IMR-90 (cell line): ENCODE measurements at regions not wholly inside any gene's neighbourhood (a gene's known extent, or its start where the extent isn't known, plus 50 kb on each side); places are given as distances from the start of the nearest gene placed in this dataset.

ENCODE experiments used
- ATAC-seq: fragments of 200-7000 bp; cut with Tn5 transposase; 2 replicates; pipeline ENCODE4 v1.9.1; 2020; ENCODE audit warnings: low read depth, mild to moderate bottlenecking, moderate library complexity
- BruUV-seq: library from RNA; stranded (reverse); fragments of 400-500 nt; replicated peaks from 2 replicates; lab custom pipeline; 2021; lab: Mats Ljungman, UMichigan
- CTCF ChIA-PET: fragments of 300-600 bp; formaldehyde crosslinking; extraction: SDS; loops from one replicate; lab custom pipeline; 2021; ENCODE audit warnings: antibody characterized with exemption; lab: Yijun Ruan, JAX
- POLR2A ChIA-PET: fragments of 300-600 bp; sonication (Branson Sonifier 250); formaldehyde crosslinking; loops from one replicate; lab custom pipeline; 2022; ENCODE audit warnings: antibody characterized with exemption; ENCODE audit not compliant: unreplicated experiment; lab: Charles Lee
- DNase-seq: peaks from one replicate; pipeline ENCODE4 v3.0.0; 2013
- H2AFZ ChIP-seq: replicated peaks from 2 replicates; pipeline ENCODE3; 2013; ENCODE audit warnings: low read length, mild to moderate bottlenecking; ENCODE audit not compliant: poor library complexity
- H2AK5ac ChIP-seq: 2 replicates; pipeline ENCODE4 v1.6.1; 2013; ENCODE audit warnings: low read depth, low read length, inconsistent platforms
- H2AK9ac ChIP-seq: replicated peaks from 2 replicates; pipeline ENCODE3; 2013; ENCODE audit warnings: mild to moderate bottlenecking, low read depth, low read length, moderate library complexity; ENCODE audit not compliant: poor library complexity
- H2BK120ac ChIP-seq: 2 replicates; pipeline ENCODE4 v1.6.1; 2013; ENCODE audit warnings: low read depth, low read length, inconsistent platforms
- H2BK15ac ChIP-seq: 3 replicates; pipeline ENCODE4 v1.6.1; 2013; ENCODE audit warnings: low read depth, low read length, inconsistent platforms
- H2BK20ac ChIP-seq: 2 replicates; pipeline ENCODE4 v1.6.1; 2013; ENCODE audit warnings: low read depth, mild to moderate bottlenecking, inconsistent platforms, low read length, moderate library complexity
- H2BK5ac ChIP-seq: 2 replicates; pipeline ENCODE4 v1.6.1; 2013; ENCODE audit warnings: mild to moderate bottlenecking, low read depth, low read length, inconsistent platforms; ENCODE audit not compliant: poor library complexity, severe bottlenecking
- H3K14ac ChIP-seq: replicated peaks from 2 replicates; pipeline ENCODE4 v1.6.1; 2013; ENCODE audit warnings: low read depth, low read length, inconsistent platforms
- H3K18ac ChIP-seq: 2 replicates; pipeline ENCODE4 v1.6.1; 2013; ENCODE audit warnings: low read depth, low read length, control low read depth
- H3K23ac ChIP-seq: 2 replicates; pipeline ENCODE4 v1.6.1; 2013; ENCODE audit warnings: low read depth, low read length, inconsistent platforms
- H3K27ac ChIP-seq: 2 replicates; pipeline ENCODE4 v1.5.1; 2013; ENCODE audit warnings: mild to moderate bottlenecking, control low read depth, low read length; ENCODE audit not compliant: insufficient read depth
- H3K27me3 ChIP-seq: 2 replicates; pipeline ENCODE4 v1.6.1; 2013; ENCODE audit warnings: low read length; ENCODE audit not compliant: control insufficient read depth, insufficient read depth
- H3K36me3 ChIP-seq: 2 replicates; pipeline ENCODE4 v1.6.1; 2013; ENCODE audit warnings: low read length, mixed read lengths; ENCODE audit not compliant: control insufficient read depth, insufficient read depth
- H3K4ac ChIP-seq: 2 replicates; pipeline ENCODE4 v1.6.1; 2013; ENCODE audit warnings: low read depth, low read length, inconsistent platforms
- H3K4me1 ChIP-seq: 2 replicates; pipeline ENCODE4 v1.6.1; 2013; ENCODE audit warnings: low read length, mixed read lengths; ENCODE audit not compliant: control insufficient read depth, insufficient read depth
- H3K4me2 ChIP-seq: 2 replicates; pipeline ENCODE4 v1.6.1; 2013; ENCODE audit warnings: low read depth, mild to moderate bottlenecking, control low read depth, low read length, moderate library complexity
- H3K4me3 ChIP-seq: 2 replicates; pipeline ENCODE4 v1.5.1; 2013; ENCODE audit warnings: low read depth, mild to moderate bottlenecking, control low read depth, low read length, moderate library complexity; ENCODE audit not compliant: insufficient read depth
- H3K56ac ChIP-seq: 2 replicates; pipeline ENCODE4 v1.6.1; 2013; ENCODE audit warnings: low read length, inconsistent platforms; ENCODE audit not compliant: insufficient read depth; ENCODE audit errors: extremely low read depth
- H3K79me1 ChIP-seq, 2 experiments: 2 replicates each; pipeline ENCODE4 v1.6.1; 2013; ENCODE audit warnings: low read length in 2 of 2, inconsistent platforms in 1 of 2, low read depth in 1 of 2
- H3K9ac ChIP-seq: 2 replicates; pipeline ENCODE4 v1.6.1; 2013; ENCODE audit warnings: low read depth, low read length, control low read depth
- H3K9me1 ChIP-seq: 2 replicates; pipeline ENCODE4 v1.6.1; 2013; ENCODE audit warnings: low read length, inconsistent platforms; ENCODE audit not compliant: insufficient read depth
- H3K9me3 ChIP-seq: 2 replicates; pipeline ENCODE4 v1.6.1; 2013; ENCODE audit warnings: low read length; ENCODE audit not compliant: control insufficient read depth, insufficient read depth
- H4K20me1 ChIP-seq: 2 replicates; pipeline ENCODE4 v1.6.1; 2013; ENCODE audit warnings: low read length, inconsistent platforms; ENCODE audit not compliant: insufficient read depth
- H4K5ac ChIP-seq: 2 replicates; pipeline ENCODE4 v1.6.1; 2013; ENCODE audit warnings: mild to moderate bottlenecking, low read depth, low read length, control low read depth
- H4K8ac ChIP-seq, 2 experiments: 2 replicates each; pipeline ENCODE4 v1.6.1; 2013; ENCODE audit warnings: low read depth in 2 of 2, low read length in 2 of 2, control low read depth in 1 of 2, inconsistent platforms in 1 of 2
- H4K91ac ChIP-seq: 2 replicates; pipeline ENCODE4 v1.6.1; 2013; ENCODE audit warnings: low read depth, low read length, inconsistent platforms; ENCODE audit not compliant: insufficient read depth
- BHLHE40 ChIP-seq: fragments of 150-350 bp; IDR thresholded peaks from 2 replicates; pipeline ENCODE4 v1.6.1; 2016; ENCODE audit warnings: mild to moderate bottlenecking, low read depth, low read length
- CEBPB ChIP-seq: IDR thresholded peaks from 2 replicates; pipeline ENCODE4 v1.6.1; 2012; ENCODE audit warnings: low read depth, low read length, improper control_type of control experiment
- CHD1 ChIP-seq: IDR thresholded peaks from 2 replicates; pipeline ENCODE4 v1.6.1; 2012; ENCODE audit warnings: low read depth, low read length, improper control_type of control experiment
- CTCF ChIP-seq: conservative IDR thresholded peaks from 2 replicates; pipeline ENCODE4 v1.5.1; 2012; ENCODE audit warnings: mild to moderate bottlenecking, low read depth, low read length, improper control_type of control experiment
- FOS ChIP-seq: fragments of 150-350 bp; IDR thresholded peaks from 2 replicates; pipeline ENCODE4 v1.6.1; 2016; ENCODE audit warnings: low read depth, low read length
- MAFK ChIP-seq: IDR thresholded peaks from 2 replicates; pipeline ENCODE4 v1.6.1; 2012; ENCODE audit warnings: low read depth, low read length, improper control_type of control experiment
- MAZ ChIP-seq: IDR thresholded peaks from 2 replicates; pipeline ENCODE4 v1.6.1; 2012; ENCODE audit warnings: low read depth, mild to moderate bottlenecking, low read length, improper control_type of control experiment, moderate library complexity, borderline replicate concordance
- NFE2L2 ChIP-seq: fragments of 150-350 bp; IDR thresholded peaks from 2 replicates; pipeline ENCODE4 v1.6.1; 2016; ENCODE audit warnings: low read depth, mild to moderate bottlenecking, low read length
- POLR2A ChIP-seq: IDR thresholded peaks from 2 replicates; pipeline ENCODE4 v1.6.1; 2012; ENCODE audit warnings: mild to moderate bottlenecking, low read depth, low read length
- RAD21 ChIP-seq: IDR thresholded peaks from 2 replicates; pipeline ENCODE4 v1.6.1; 2012; ENCODE audit warnings: low read length, improper control_type of control experiment
- RCOR1 ChIP-seq: IDR thresholded peaks from 2 replicates; pipeline ENCODE4 v1.6.1; 2012; ENCODE audit warnings: mild to moderate bottlenecking, low read length, improper control_type of control experiment; ENCODE audit not compliant: insufficient replicate concordance
- RFX5 ChIP-seq: IDR thresholded peaks from 2 replicates; pipeline ENCODE4 v1.8.0; 2012; ENCODE audit warnings: low read depth, mild to moderate bottlenecking, low read length, moderate library complexity
- SMC3 ChIP-seq: fragments of 150-350 bp; IDR thresholded peaks from 2 replicates; pipeline ENCODE4 v1.6.1; 2016; ENCODE audit warnings: low read depth, mild to moderate bottlenecking, antibody characterized with exemption, low read length, moderate library complexity
- USF2 ChIP-seq: fragments of 150-350 bp; IDR thresholded peaks from 2 replicates; pipeline ENCODE4 v1.6.1; 2017; ENCODE audit warnings: mild to moderate bottlenecking, antibody characterized with exemption, low read length, low read depth
- WGBS, 2 experiments: methylation state at CpG; one replicate each; pipeline versions ENCODE4 v1.1.5 to v1.1.7; 2013; ENCODE audit warnings: missing lambda C conversion rate in 2 of 2; ENCODE audit not compliant: insufficient read length in 1 of 2; ENCODE audit errors: extremely low coverage in 2 of 2; 5-methylcytosine and 5-hydroxymethylcytosine counted together
- dilution Hi-C: fragments of 300-500 bp; cut with HindIII; formaldehyde crosslinking; loops from one replicate; pipeline ENCODE4 v1.14.3; 2018; ENCODE audit warnings: low sequenced_read_pairs; ENCODE audit not compliant: unreplicated experiment
- in situ Hi-C: fragments of 300-500 bp; cut with MboI; formaldehyde crosslinking; loops from 3 replicates; pipeline ENCODE4 v1.14.3; 2019; ENCODE audit warnings: low sequenced_read_pairs, inconsistent platforms, mixed read lengths
- intact Hi-C: fragments of 100-400 bp; cut with micrococcal nuclease; formaldehyde crosslinking; loops from 2 replicates; pipeline ENCODE4 v1.10.0; 2022
- TF ChIP-seq, protein P1 (sequence below): fragments of 150-350 bp; IDR thresholded peaks from 2 replicates; pipeline ENCODE4 v1.6.1; 2016; ENCODE audit warnings: low read depth, mild to moderate bottlenecking, low read length, moderate library complexity, borderline replicate concordance

DNA sequence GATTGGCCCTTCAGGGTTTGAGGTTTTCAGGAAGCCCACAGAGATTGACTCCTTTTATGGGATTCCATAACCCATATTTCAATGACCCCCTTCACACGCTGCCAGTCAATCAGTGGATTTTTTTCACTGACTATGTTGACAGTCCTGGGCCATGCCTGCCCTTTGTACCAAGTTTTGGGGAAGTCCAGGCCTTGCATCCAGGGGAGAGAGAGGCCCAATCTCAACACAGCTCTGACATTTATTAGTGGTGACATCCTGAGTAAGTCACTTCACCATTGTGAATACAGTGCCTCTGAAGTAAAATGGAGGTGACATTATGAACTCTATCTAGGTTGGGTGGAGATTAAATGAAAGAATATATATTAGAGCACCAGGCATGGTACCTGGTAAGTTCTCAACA, 181.1 kb downstream of the NUFIP1 start:
- in situ Hi-C loops = no loop called here
- Histone ChIP-seq H4K5ac (no peak overlapping the region), H3K4me3 (no peak overlapping the region), H3K36me3 (no peaks in the 10 kb centered on the region), H2BK120ac (no peak overlapping the region), H3K18ac (no peak overlapping the region), H2BK15ac (no peak overlapping the region), H2AK5ac (peak overlapping the region; percentile 60; the same call in 1 of the 2 replicates), H2BK20ac (no peak overlapping the region), H3K23ac (no peak overlapping the region), H3K14ac (no peak overlapping the region), H3K56ac (no peak overlapping the region), H4K8ac (no peak overlapping the region), H2AK9ac (no peak overlapping the region), H2AFZ (no peak overlapping the region), H2BK5ac (no peak overlapping the region), H3K27ac (no peak overlapping the region), H3K79me1 (no peaks in the 10 kb centered on the region), H4K91ac (no peak overlapping the region), H3K27me3 (no peaks in the 10 kb centered on the region), H3K9me1 (no peaks in the 10 kb centered on the region), H3K4ac (0 out of 2 replicates have a peak overlapping the region, but pooled peaks have one; percentile 20), H3K4me1 (peaks cover 3% of the 10 kb centered on the region; the same call in 1 of the 2 replicates), H3K4me2 (no peak overlapping the region), H3K9ac (no peak overlapping the region), H4K20me1 (no peaks in the 10 kb centered on the region), H3K9me3 (no peaks in the 10 kb centered on the region)
- BruUV-seq = no TSS peak
- TF ChIP-seq NFE2L2 = no peak
- TF ChIP-seq RFX5 = no peak
- TF ChIP-seq CTCF = no peak
- TF ChIP-seq RAD21 = no peak
- TF ChIP-seq CHD1 = no peak
- TF ChIP-seq POLR2A = no peak
- TF ChIP-seq, protein P1, sequence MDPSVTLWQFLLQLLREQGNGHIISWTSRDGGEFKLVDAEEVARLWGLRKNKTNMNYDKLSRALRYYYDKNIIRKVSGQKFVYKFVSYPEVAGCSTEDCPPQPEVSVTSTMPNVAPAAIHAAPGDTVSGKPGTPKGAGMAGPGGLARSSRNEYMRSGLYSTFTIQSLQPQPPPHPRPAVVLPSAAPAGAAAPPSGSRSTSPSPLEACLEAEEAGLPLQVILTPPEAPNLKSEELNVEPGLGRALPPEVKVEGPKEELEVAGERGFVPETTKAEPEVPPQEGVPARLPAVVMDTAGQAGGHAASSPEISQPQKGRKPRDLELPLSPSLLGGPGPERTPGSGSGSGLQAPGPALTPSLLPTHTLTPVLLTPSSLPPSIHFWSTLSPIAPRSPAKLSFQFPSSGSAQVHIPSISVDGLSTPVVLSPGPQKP = no peak
- no peak for TF ChIP-seq BHLHE40
- no peak for TF ChIP-seq USF2
- no peak for TF ChIP-seq FOS
- TF ChIP-seq MAFK = no peak
- no peak for TF ChIP-seq MAZ
- TF ChIP-seq CEBPB = no peak
- no peak for TF ChIP-seq RCOR1
- no peak for TF ChIP-seq SMC3
- ATAC-seq (no peak), DNase-seq (no peak)
- ChIA-PET CTCF (no interaction called here), POLR2A (interaction anchor here (0.6 kb wide), 1 partner anchor 373 kb away, joined by 3 read pairs; no protein-coding TSS in a partner anchor)
- dilution Hi-C loops = no loop called here
- WGBS, 2 experiments = no CpG with 5 or more reads among the region's 1 CpG
- intact Hi-C loops = no loop called here
